Nucleus accumbens (tissue), 56 donors: ENCODE measurements at regions not wholly inside any gene's neighbourhood (a gene's known extent, or its start where the extent isn't known, plus 50 kb on each side); places are given as distances from the start of the nearest gene placed in this dataset.

ENCODE experiments used
- DNase-seq, 56 donors: peaks; one replicate each; lab custom pipeline; 2025; lab: John Stamatoyannopoulos, UW

DNA sequence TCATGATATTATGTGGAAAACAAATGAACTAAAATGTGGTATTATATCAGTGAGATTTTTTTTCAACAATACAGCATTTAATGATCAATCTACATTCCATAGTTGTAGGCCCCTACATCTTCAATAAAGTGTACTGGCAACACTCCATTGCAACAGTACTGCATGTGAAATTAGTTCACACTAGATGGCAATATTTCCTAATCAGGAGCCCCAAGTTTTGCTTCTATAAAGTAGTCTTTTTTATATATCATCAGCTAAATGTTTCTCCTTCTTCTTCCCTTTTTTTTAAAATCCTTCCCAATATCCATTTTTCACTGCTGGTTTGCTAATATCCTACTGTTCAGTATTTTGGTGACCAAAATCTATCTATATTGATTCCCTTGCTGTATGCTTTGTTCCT lies 528.3 kb upstream of the ATXN8OS start:
- DNase-seq: no peak

DNA sequence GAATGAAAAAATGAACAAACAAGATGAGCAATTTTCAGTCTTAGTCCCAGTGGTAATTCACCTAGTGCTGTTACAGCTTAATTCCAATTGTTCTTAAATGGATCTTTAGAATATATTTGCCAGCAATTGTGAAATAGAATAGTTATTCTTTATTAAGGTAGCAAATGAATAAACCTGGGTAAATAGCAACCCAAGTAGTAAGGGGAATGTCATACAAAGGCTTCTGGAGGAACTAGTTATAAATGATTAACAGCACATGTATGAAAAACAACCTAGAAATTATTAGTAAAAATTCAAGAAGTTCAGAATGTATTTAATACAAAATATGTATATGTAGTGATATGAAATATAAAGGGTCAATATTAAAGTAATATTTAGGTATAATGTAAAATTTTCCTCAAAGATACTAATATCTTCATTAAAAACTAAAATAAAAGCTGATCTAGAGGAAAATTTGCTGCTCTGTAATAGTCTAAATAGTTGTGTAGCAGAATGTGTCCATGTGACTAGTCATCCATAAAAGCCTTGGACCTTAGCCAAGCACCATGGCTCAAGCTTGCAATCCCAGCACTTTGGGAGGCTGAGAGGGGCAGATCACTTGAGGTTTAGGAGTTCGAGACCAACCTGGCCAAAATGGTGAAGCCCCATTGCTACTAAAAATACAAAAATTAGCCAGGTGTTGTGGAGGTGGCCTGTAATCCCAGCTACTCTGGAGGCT lies 535.9 kb upstream of the ATXN8OS start:
- DNase-seq: no peak

DNA sequence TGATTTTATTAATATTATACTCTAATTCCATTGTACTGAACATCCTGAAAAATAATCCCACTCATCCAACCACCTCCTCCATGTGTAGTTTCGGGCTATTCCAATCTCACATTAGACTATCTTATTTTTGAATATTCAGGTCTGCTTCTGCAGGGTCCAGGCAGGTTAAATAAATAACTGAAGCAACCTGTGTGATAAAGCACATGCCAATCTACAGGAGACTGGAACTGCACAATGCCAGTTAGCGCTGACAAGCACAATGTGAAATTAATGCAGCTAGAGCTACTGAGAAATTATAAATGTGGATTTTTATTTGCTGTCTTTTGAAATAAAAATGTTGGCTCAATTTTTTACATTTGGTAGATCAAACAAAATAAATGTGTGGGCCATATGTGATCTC lies 540.1 kb upstream of the ATXN8OS start:
- DNase-seq: no peak

DNA sequence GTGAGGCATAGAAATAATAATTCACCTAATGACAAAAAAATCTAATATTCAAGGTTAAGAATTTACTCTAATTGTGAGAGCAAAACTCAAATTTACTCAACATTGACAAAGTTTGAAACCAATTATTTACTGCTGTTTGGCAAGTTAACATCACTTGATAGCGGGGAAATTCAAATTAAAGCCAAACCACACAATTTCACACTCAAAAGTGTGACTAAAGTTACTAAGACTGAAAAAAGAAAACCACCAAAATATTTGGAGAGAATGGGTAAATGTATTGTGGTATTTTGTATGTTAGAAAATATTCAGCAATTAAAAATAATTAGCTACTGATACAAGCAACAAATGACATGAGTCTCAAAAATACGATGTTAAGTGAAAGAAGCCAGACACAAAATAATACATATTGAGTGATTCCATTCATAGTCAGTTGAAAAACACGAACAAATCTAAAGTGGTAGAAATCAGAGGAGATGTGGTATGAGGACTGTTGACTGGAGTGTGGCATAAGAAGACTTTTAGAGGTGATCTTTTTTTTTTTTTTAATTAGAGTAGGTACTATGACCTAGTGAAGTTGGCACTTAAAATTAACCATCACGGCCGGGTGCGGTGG lies 541.4 kb upstream of the ATXN8OS start:
- no peak for DNase-seq

DNA sequence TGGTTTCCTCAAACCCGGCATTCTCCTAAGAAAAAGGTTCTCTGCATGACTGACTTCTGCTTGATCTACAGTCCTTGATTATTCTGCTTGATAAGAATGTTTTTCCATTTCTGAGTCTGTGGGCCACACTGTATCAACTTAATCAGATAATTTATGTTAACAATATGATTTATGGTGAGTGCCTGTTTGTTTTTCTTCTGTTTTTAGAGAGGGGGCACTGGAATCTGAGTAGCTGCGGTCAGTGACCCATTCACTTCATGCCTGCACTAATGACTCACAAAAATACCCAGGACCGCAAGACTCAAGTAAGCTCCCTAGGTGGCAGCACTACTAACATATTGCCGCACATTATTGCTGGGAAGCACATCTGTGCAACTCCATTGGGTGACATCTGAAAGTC lies 542.3 kb upstream of the ATXN8OS start:
- DNase-seq: no peak

DNA sequence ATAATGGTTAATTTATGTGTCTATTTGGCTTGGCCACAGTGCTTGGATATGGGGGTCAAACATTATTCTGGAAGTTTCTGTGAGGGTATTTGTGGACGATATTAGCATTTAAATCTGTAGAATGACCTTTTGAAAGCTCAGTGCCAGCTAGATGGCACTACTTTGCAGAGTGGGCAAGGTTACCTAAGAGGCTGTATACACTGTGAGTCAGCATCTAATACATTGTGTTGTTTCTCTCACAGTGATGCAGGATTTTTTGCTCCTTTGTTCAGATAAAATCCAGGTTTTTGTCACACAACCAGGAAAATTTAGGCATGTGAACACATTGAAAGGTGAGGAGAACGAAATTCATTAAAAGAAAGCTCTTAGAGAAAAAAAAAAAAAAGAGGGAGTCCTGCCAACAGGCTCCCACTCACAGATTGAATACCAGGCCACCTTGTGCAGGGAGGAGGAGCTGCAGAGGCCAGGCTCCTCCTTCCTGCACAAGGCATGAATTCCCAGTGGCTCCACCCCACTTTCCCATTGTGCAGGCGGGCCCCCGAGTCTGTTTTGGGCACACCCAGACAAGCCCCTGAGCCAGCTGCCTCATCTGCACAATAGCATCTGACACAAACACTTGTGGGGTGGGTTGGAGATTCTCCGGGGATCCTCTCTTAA lies 551.0 kb upstream of the ATXN8OS start:
- DNase-seq: no peak

DNA sequence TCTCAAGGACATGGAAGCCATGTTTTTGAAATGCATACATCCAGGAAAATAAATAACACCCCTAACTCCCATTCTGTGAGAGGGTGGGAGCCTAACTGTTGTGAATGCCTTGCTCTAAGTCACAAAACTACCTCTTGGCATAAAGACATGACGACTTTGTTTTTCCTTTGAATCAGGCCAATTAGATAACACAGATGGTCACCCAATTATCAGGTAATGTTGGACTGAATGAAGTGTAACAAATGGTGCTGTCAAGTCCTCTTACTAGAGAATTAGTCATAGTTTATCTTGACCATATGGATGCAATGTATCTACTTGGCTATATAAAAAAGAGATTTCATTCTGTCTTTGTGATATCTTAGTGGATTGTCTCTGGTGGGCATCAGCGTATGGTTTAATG lies 553.6 kb upstream of the ATXN8OS start:
- no peak for DNase-seq

DNA sequence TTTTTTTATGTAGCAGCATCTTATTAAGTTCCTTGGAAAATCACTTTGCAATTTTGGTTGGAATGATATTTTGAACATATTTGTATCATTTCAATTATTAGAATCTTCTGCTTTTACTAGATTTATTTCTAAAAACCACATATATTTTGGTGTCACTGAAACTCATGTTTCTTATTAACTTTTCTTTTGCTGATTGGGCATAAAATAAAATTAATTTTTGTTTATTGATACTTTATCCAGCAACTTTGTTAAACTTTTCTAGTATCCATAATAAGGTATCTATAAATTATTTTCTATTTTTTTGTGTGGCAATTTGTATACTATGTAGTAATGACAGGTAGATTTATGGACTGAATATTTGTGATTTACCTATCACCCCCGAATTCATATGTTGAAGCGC lies 556.4 kb upstream of the ATXN8OS start:
- no peak for DNase-seq

DNA sequence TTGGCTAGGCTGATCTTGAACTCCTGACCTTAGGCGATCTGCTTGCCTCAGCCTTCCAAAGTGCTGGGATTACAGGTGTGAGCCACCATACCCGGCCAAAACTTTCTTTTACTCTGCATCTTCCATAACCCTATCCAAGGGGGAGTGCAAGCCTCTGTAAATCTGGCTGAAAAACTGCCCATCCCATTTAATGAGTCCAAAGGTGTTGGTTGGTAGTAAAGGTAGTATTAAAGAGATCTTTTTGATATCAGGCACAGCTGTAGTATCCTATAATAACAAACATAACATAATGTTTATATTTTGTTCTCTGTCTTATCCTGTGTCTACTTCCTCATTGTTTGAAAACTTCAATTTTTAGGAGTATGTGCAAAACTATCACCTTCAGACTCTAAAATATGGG lies 559.8 kb upstream of the ATXN8OS start:
- DNase-seq: no peak

DNA sequence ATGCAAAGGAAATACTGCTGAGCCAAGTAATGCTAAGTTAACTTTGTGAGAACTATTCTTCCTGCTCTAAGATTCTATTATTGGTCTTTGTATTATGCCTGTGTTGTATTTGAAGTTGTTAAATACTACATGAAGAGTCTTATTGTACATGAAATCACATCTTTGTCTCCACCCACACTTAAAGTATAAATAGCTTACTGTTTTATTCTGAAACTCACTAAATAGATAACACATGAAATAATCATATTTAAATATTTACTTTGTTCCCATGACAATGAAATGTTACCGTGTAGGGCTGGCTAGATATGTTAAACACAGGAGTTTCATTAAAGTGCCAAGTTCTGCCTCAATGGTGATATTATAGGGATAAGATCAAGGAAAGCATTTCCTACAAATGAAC lies 562.1 kb upstream of the ATXN8OS start:
- DNase-seq: no peak

DNA sequence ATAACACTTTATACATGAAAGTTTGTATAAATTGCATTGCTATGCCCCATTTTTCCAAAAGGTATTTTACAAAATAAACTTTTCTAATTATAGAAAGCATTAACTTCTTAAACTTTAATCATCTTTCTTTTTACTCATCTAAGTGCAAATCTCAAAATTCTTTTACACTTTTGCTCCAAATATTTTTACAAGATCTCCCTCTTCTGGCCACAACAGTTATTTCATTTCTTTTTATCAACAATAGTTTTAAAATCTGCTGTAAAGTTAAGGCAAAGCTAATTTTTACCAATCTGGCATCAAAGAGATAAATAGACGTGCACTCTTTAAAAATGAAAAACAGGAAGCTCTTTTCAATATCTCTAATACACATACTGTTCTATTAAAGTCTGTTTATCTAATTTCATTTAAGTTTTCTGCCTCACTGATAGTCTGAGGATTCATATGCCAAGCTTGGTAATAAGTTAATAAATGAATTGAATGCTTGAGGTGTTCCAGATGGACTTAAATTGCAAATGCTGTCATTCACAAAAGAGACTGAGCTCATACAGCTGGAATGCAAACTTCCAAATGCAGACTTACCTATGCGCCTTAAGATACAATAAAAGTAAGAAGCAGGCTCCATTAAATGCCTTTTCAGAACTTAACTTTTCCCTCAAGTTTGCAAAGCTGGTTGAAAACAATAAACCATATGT lies 583.0 kb upstream of the ATXN8OS start:
- DNase-seq: no peak

DNA sequence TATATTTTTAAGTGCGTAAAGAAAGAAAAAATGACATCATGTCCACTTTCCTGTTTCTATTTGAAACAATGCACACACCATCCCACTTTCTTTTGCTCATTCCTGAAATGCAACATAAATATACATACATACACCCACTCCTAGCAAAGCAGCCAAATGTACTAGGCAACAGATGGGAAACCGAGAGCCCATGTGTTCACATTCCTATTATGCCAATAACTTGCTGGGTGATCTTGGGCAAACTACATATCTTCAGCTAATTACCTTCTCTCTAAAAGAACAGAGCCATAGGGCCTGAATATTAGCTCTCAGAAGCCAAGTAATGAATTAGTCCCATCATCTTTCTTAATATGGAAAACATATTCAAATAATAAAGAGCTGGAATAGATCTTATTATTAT lies 610.6 kb upstream of the ATXN8OS start:
- no peak for DNase-seq

DNA sequence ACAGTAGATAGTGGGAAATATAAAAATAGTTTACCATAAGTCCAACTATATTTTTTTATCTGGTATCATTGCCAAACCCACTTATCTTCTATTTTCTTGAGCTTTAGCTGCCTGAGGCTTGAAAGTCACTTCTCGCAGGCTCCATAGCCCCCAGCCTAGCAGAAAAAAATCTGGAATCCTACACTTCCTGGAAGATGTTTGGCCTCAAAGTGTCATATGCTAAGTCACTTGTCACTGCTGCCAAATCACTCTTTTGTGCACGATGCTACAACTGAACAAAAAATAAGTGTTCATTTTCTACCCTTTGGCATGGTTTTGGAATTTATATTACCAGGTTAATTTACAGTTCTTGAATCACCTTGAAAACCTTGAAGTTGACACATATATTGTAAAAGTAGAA lies 612.5 kb upstream of the ATXN8OS start:
- DNase-seq: no peak

DNA sequence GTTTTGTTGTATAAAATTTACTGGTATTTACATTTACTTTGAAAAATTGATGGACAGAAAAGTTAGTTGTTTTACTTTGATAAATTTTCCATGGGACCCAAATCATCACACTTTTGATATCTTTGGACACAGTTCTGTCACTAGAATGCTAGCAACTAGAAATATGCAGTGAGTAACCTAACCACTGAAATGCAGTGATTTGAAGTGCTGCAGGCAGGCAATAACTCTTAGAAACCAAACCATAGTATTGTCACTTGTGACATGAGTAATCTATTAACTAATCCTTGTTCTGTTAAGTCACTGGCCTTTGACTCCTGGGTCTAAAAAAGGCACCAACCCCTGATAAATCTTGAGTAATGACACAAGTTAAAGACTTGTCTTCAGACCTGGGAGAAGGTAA lies 620.0 kb upstream of the ATXN8OS start:
- DNase-seq: no peak

DNA sequence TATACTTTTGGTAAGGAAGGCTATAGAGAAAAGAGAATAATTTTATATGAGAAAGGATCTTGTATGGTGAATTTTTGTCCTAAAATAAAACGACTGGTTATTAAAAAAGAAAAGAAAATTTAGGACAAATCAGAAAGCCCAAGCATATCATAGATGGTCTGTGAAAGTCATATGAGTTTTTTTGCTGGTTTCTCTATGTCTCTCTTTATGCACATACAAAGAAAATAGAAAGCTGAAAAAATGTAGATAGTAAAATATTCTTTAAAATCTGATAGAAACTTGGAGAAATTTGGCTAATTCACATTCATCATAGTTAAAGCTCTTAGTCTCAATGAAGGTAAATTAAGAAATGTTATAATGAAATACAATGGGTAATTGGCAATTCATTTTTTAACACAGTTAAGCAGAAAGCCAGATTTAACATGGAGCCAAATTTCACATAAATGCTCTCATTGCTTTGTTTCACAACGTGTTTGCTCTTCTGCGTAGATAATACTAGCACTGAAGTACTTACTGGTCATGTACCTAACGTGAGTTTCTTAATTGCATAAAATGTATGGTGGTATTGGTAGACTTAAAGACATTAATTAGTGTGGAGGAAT lies 621.5 kb upstream of the ATXN8OS start:
- no peak for DNase-seq

DNA sequence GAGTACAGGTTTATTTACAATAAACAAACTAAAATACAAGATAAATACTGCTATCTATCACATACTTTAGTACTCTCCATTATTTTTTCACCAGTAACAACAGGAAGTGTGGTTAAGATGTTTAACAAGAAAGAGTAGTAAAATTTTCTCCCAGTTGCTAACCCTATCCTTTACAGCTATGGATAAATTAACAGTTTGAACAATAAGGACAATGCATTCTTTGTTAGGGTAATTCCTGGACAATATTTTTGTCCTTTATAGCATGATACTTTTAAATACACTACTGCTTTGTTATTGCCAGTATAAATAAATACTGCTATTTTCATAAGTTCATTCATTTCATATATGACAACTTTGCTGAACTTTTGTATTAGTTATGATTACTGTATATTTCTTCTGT lies 630.2 kb upstream of the ATXN8OS start:
- no peak for DNase-seq

DNA sequence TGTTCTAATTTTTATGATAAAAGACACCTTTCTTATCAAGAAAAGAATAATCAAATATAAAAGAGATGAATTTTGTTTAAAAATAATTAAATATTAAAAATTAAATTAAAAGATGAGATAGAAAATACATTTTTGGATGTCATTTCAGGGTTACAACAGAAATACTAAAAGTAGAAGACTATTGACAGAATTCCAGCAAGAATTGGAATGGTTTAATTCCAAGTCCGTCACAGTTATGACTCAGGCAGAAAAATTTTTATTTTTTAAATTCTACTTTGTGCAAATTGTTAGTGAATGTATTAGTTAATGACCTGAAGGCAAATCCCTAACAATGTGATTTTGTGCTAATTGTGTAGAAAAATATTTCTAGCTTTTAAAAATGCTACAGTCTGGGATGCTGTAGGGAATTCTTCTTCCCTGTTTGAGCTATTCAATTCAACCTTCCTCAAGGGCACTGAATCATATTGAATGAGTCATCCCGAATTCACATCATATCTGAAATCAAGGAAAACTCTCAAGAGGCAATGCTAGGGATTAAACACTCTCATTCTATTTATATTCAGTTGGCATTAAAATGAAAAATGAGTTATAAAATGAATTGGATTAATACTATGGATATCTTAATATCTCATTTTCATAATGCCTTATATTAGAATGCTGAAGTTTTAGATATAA lies 633.5 kb upstream of the ATXN8OS start:
- no peak for DNase-seq

DNA sequence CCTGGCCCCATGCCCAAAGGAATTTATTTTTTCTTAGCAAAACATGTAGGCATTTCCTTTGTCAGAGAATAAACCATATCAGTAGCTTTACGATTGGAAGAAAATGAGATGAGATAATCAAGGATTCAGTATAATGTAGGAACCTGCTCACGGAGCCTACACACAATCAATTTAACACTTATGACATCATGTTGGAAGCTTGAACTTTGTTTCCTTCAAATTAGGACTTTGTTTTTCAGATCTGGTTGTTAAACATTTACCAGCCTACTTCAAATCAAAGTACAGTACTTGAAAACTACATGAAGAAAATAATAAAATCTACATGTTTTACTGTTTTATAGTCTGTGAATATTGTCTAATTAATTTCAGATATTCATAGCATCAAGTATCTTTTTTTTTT lies 639.0 kb upstream of the ATXN8OS start:
- DNase-seq: no peak

DNA sequence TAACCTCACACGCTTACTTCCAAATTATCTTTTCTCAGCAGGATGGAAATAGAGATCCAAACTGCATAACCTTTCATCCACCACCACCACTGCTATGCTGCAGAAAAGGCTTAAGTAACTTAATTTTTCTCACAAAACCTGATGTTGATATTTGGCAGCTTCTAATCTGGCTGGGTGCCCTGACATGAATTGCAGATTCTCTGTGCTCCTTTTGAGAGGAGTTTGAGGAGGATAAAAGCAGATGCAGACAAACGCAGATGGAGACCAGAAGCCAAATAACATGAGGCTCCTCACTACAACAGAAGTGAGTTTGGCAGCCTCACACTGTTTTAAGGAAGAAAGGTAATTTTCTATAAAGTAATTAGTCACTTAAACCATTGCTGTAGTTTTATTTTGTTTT lies 646.2 kb upstream of the ATXN8OS start:
- no peak for DNase-seq

DNA sequence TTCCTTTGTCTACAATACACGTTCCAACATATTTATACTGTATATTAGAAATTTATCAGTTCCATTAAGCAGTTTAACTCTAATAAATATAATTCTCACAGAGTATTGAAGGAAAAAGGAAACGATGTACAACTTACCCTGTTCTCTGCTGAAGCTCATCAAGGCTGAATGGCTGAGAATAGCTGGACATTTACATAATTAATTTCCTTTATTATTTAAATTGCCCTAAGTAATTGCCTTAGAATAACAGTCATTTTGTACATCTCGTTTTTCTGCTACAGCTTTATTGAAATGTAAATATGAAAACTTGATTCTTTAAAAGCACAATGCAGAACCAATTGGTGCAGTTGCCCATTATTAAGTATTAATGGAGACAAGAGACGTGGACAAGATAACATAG lies 648.3 kb upstream of the ATXN8OS start:
- DNase-seq: no peak

DNA sequence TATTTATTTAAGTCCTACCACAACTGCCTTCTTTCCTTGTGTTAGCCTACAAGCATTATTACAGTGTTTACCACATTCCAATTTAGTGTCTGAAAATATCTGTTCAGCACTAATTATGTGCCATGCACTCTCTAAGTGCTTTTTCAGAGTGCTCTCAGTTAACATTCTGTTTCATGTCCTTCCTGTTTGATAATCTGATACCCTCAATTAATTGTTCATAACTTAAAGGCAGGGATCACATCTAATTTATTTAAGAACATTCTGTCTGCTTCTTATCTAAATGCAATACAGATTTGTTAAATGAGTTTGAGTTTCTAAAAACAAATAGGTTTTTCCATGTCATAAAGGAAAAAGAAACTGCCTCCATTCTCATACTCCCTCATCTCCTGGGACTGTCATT lies 649.6 kb upstream of the ATXN8OS start:
- no peak for DNase-seq
